Peyer's patch (tissue), 4 donors: ENCODE measurements at regions not wholly inside any gene's neighbourhood (a gene's known extent, or its start where the extent isn't known, plus 50 kb on each side); places are given as distances from the start of the nearest gene placed in this dataset.

Experiments
- DNase-seq, 3 donors: peaks; one replicate each; pipeline ENCODE4 v3.0.0-alpha.2; 2017 to 2019
- H3K27ac ChIP-seq, 4 donors: fragments of 200-600 bp; sonication (generic); one replicate each; pipeline ENCODE4 v1.5.1; 2016 to 2019
- H3K27me3 ChIP-seq, 2 donors: fragments of 200-600 bp; sonication (generic); one replicate each; pipeline ENCODE4 v1.5.1; 2019
- H3K36me3 ChIP-seq, 3 donors: fragments of 200-600 bp; sonication (generic); one replicate each; pipeline ENCODE4 v1.5.1; 2016 to 2019
- H3K4me1 ChIP-seq, 4 donors: fragments of 200-600 bp; sonication (generic); one replicate each; pipeline ENCODE4 v1.5.1; 2016 to 2019
- H3K4me3 ChIP-seq, 4 donors: fragments of 200-600 bp; sonication (generic); 1 replicate in 3 of 4; 2 replicates in 1 of 4; pipeline ENCODE4 v1.5.1; 2016 to 2019; ENCODE audit warnings: mild to moderate bottlenecking in 1 of 4
- H3K9me3 ChIP-seq, 4 donors: fragments of 200-600 bp; sonication (generic); one replicate each; pipeline ENCODE4 v1.5.1; 2016 to 2019; ENCODE audit warnings: mild to moderate bottlenecking in 1 of 4
- POLR2A ChIP-seq, 2 donors: fragments of 450-650 bp; IDR thresholded peaks; one replicate each; pipeline ENCODE4 v1.5.1; 2017; ENCODE audit warnings: antibody characterized with exemption in 2 of 2, mild to moderate bottlenecking in 2 of 2, moderate library complexity in 2 of 2
- TF ChIP-seq, protein P1 (sequence below), 6 experiments: fragments of 450-650 bp in 4 of 6; fragments of 200-600 bp in 2 of 6; sonication (generic) in 1 of 6; IDR thresholded peaks; one replicate each; pipeline ENCODE4 v1.5.1; 2017 to 2019; ENCODE audit warnings: antibody characterized with exemption in 6 of 6, mild to moderate bottlenecking in 3 of 6, moderate library complexity in 1 of 6

GRCh38 chr3:87044409-87044808 is 53.5 kb upstream of the VGLL3 start:
- no peak overlapping the region for H3K4me3 ChIP-seq
- no peak overlapping the region for H3K27ac ChIP-seq
- no peaks in the 10 kb centered on the region for H3K27me3 ChIP-seq
- H3K4me1 ChIP-seq: no peaks in the 10 kb centered on the region
- TF ChIP-seq, protein P1, sequence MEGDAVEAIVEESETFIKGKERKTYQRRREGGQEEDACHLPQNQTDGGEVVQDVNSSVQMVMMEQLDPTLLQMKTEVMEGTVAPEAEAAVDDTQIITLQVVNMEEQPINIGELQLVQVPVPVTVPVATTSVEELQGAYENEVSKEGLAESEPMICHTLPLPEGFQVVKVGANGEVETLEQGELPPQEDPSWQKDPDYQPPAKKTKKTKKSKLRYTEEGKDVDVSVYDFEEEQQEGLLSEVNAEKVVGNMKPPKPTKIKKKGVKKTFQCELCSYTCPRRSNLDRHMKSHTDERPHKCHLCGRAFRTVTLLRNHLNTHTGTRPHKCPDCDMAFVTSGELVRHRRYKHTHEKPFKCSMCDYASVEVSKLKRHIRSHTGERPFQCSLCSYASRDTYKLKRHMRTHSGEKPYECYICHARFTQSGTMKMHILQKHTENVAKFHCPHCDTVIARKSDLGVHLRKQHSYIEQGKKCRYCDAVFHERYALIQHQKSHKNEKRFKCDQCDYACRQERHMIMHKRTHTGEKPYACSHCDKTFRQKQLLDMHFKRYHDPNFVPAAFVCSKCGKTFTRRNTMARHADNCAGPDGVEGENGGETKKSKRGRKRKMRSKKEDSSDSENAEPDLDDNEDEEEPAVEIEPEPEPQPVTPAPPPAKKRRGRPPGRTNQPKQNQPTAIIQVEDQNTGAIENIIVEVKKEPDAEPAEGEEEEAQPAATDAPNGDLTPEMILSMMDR (IDR thresholded peaks at IDR 0.05): no peak
- no peak for TF ChIP-seq POLR2A (IDR thresholded peaks at IDR 0.05)
- no peaks in the 10 kb centered on the region for H3K9me3 ChIP-seq
- no peaks in the 10 kb centered on the region for H3K36me3 ChIP-seq
- DNase-seq: no peak

- Histone ChIP-seq H3K27ac (no peak overlapping the region), H3K4me3 (no peak overlapping the region), H3K36me3 (no peaks in the 10 kb centered on the region), H3K9me3 (no peaks in the 10 kb centered on the region), H3K27me3 (no peaks in the 10 kb centered on the region), H3K4me1 (no peaks in the 10 kb centered on the region)
- TF ChIP-seq, protein P1 (IDR thresholded peaks at IDR 0.05): no peak
- no peak for TF ChIP-seq POLR2A (IDR thresholded peaks at IDR 0.05)
- no peak for DNase-seq
These were observed 50.2 kb upstream of the VGLL3 start for GRCh38 chr3:87041191-87041590.
